ENCODE measurements at regions not wholly inside any gene's neighbourhood (a gene's known extent, or its start where the extent isn't known, plus 50 kb on each side); places are given as distances from the start of the nearest gene placed in this dataset.

DNA sequence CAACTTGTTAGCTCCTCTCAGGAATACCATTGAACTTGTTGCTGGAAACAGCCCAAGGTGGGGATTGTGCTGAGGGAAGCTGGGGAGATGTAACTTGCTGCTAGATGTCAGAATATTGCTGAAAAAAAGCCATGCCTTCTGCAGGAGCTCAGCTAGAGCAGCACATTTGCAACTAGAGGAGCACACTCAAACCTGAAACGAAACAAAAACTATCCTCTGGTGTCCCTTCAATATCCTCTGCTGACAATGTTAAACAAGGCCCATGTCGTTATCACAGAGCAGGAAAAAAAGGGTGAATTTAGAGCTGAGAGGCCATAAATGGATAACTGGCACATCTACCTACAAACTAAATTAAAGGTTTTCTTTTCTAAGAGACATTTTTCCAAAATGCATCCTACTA is 53.7 kb upstream of the MACC1 start:
- no peak overlapping the region for H3K27ac Mint-ChIP-seq (ENCODE audit: unreplicated experiment)
- BruUV-seq (replicated peaks), result no TSS peak
- intact Hi-C loops (cut with micrococcal nuclease; ENCODE audit: unreplicated experiment), result no loop called here
- no peaks in the 10 kb centered on the region for H3K36me3 Mint-ChIP-seq (ENCODE audit: insufficient read depth, unreplicated experiment)
- H3K9me3 Mint-ChIP-seq (ENCODE audit: low read depth, unreplicated experiment), result peaks cover 2% of the 10 kb centered on the region
- no peak overlapping the region for H3K4me3 Mint-ChIP-seq (ENCODE audit: low read depth, unreplicated experiment)
- DNase-seq, result no peak
- CTCF ChIA-PET, result interaction anchor here (0.7 kb wide), 1 partner anchor 29 kb away, joined by 3 read pairs; no protein-coding TSS in a partner anchor
- TF ChIP-seq, protein P1, sequence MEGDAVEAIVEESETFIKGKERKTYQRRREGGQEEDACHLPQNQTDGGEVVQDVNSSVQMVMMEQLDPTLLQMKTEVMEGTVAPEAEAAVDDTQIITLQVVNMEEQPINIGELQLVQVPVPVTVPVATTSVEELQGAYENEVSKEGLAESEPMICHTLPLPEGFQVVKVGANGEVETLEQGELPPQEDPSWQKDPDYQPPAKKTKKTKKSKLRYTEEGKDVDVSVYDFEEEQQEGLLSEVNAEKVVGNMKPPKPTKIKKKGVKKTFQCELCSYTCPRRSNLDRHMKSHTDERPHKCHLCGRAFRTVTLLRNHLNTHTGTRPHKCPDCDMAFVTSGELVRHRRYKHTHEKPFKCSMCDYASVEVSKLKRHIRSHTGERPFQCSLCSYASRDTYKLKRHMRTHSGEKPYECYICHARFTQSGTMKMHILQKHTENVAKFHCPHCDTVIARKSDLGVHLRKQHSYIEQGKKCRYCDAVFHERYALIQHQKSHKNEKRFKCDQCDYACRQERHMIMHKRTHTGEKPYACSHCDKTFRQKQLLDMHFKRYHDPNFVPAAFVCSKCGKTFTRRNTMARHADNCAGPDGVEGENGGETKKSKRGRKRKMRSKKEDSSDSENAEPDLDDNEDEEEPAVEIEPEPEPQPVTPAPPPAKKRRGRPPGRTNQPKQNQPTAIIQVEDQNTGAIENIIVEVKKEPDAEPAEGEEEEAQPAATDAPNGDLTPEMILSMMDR (IDR thresholded peaks at IDR 0.05; ENCODE audit: unreplicated experiment), result no peak
- H3K27me3 Mint-ChIP-seq (ENCODE audit: unreplicated experiment), result no peaks in the 10 kb centered on the region
- H3K4me1 Mint-ChIP-seq (ENCODE audit: low read depth, unreplicated experiment), result peaks cover 23% of the 10 kb centered on the region

DNA sequence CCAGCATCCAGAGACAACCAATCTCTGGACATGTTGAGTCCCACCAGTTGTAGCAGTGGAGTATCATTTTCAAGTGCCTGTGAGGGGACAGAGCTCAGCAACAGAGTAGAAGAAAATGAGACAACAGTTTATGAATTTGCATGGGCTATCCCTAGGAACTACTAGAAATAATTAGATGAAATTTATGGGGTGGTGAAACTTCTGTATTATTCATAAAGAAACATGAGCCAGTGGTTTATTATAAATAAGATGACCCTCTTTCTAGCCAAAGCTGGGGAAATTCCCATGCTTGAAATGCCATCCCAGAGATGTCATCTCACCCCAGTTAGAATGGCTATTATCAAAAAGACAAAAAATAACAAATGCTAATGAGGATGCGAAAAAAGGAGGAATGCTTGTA is 55.1 kb upstream of the ITGB8 start:
- H3K4me3 Mint-ChIP-seq (ENCODE audit: low read depth, unreplicated experiment), result no peak overlapping the region
- TF ChIP-seq, protein P1 (IDR thresholded peaks at IDR 0.05; ENCODE audit: unreplicated experiment), result no peak
- no TSS peak for BruUV-seq (replicated peaks)
- peaks cover 2% of the 10 kb centered on the region for H3K9me3 Mint-ChIP-seq (ENCODE audit: low read depth, unreplicated experiment)
- H3K36me3 Mint-ChIP-seq (ENCODE audit: insufficient read depth, unreplicated experiment), result no peaks in the 10 kb centered on the region
- H3K27ac Mint-ChIP-seq (ENCODE audit: unreplicated experiment), result peak overlapping the region; percentile 26
- DNase-seq, result no peak
- H3K27me3 Mint-ChIP-seq (ENCODE audit: unreplicated experiment), result no peaks in the 10 kb centered on the region
- H3K4me1 Mint-ChIP-seq (ENCODE audit: low read depth, unreplicated experiment), result peaks cover 7% of the 10 kb centered on the region
- CTCF ChIA-PET, result interaction anchor here (0.6 kb wide), 1 partner anchor 50 kb away, joined by 6 read pairs; no protein-coding TSS in a partner anchor
- intact Hi-C loops (cut with micrococcal nuclease; ENCODE audit: unreplicated experiment), result no loop called here

DNA sequence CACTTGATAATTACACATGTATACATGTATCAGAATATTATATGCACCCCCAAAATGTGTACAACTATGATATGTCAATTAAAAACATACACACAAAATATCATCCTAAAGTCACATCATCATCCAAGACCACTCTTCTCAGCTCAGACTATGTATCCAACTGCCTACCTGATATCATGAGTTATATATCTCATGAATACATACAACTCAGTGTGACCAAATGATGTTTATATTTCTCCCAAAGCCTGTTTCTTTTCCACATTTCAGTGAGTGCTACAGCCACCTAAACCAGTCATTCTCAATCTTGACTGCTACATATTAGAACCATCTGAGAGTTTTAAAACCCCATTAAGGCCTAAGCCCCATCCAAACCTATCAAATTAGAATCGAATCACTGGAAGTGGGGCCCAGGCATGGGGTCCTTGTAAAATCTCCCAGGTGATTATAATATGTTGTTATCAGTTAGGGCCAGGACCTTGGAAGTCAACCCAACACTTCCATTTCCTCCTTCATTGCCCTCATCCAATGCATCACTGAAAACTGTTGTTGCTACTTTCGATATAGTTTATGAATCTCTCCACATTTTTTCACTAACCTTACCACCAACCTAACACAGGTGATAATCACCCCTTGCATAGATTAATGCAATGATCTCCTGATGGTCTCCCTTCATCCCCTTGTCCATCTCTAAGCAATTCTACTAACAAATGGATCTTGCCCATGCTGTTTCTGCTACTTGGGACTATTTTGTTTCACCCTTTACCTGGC is 53.8 kb upstream of the ITGB8 start:
- H3K36me3 Mint-ChIP-seq (ENCODE audit: insufficient read depth, unreplicated experiment), result no peaks in the 10 kb centered on the region
- intact Hi-C loops (cut with micrococcal nuclease; ENCODE audit: unreplicated experiment), result no loop called here
- peaks cover 2% of the 10 kb centered on the region for H3K9me3 Mint-ChIP-seq (ENCODE audit: low read depth, unreplicated experiment)
- no peak for DNase-seq
- peaks cover 12% of the 10 kb centered on the region for H3K4me1 Mint-ChIP-seq (ENCODE audit: low read depth, unreplicated experiment)
- TF ChIP-seq, protein P1 (IDR thresholded peaks at IDR 0.05; ENCODE audit: unreplicated experiment), result no peak
- H3K27me3 Mint-ChIP-seq (ENCODE audit: unreplicated experiment), result no peaks in the 10 kb centered on the region
- CTCF ChIA-PET, result no interaction called here
- BruUV-seq (replicated peaks), result no TSS peak
- H3K27ac Mint-ChIP-seq (ENCODE audit: unreplicated experiment), result no peak overlapping the region
- H3K4me3 Mint-ChIP-seq (ENCODE audit: low read depth, unreplicated experiment), result no peak overlapping the region

DNA sequence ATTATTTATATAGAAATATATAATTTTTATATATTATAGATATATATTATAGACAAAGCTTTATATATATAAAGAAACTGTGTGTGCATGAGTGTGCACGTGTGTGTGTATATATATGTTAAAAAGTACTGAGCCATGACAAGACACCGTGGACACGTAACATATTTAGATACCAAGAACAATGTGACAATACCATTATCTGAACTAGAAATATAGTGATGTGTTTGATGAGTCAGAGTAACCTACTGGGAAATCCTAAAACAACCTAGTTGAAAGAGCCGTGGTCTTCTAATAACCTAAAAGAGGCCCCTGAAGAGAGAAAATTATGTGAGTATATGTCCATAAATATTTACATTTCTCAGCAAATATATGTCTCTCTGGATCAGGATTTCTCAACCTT is 50.7 kb upstream of the ITGB8 start:
- Mint-ChIP-seq H3K27me3 (ENCODE audit: unreplicated experiment) (no peaks in the 10 kb centered on the region), H3K4me1 (ENCODE audit: low read depth, unreplicated experiment) (peaks cover 41% of the 10 kb centered on the region), H3K9me3 (ENCODE audit: low read depth, unreplicated experiment) (peaks cover 5% of the 10 kb centered on the region), H3K36me3 (ENCODE audit: insufficient read depth, unreplicated experiment) (no peaks in the 10 kb centered on the region), H3K4me3 (ENCODE audit: low read depth, unreplicated experiment) (no peak overlapping the region), H3K27ac (ENCODE audit: unreplicated experiment) (no peak overlapping the region)
- DNase-seq, result no peak
- no TSS peak for BruUV-seq (replicated peaks)
- TF ChIP-seq, protein P1 (IDR thresholded peaks at IDR 0.05; ENCODE audit: unreplicated experiment), result no peak
- intact Hi-C loops (cut with micrococcal nuclease; ENCODE audit: unreplicated experiment), result no loop called here
- CTCF ChIA-PET, result no interaction called here
